CD4-positive, alpha-beta T cell treated with Interleukin-10 for 1 hour (primary cell): ENCODE measurements at regions not wholly inside any gene's neighbourhood (a gene's known extent, or its start where the extent isn't known, plus 50 kb on each side); places are given as distances from the start of the nearest gene placed in this dataset.
"Not testable (repeated sequence)": the region's sequence is repeated elsewhere in the genome, so short reads cannot be mapped to it uniquely, and the experiment has no call there.

Experiments
- DNase-seq: peaks from one replicate; pipeline ENCODE4 v3.0.0-alpha.2; 2020

DNA sequence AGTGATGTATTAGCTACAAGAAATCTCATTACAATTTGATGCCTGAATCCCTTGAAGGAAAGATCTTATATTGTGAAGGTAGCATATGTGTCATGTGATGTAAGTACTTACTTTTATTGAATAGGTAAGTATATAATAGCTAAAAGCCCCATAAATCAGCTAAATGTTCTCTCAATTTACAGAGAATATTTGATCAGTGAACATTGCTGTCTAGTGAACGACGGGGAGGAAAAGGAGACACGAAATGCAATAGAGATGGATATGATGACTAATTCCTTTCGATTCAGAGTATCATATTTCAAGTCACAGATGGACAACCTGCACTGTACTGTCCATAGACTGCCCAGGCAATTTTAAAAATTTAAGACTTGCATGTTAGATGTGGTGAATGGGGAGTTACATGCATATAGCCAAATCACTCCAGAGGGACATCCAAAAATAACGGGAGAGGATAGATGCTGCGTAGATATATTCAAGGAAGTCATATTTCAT lies 462.1 kb upstream of the CDIN1 start:
- DNase-seq: no peak

DNA sequence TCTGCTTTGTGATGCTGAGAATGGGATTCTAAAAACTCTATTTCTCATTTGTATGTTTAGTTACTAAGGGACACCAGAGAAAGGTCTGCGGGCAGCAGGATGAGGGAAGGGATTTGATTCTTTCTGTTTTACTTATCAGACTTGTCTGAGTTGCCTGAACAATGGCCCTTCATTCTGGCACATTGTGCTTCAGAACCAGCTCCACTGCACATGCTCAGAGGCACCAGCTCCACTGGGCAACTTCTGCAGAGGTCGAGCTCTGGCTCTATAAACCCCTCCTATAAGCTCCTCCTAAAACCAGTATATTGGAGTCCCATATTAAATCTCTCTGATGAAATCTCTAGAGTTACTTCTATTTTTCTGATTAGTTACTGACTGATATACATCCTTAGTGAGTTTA lies 453.2 kb upstream of the CDIN1 start:
- DNase-seq: no peak

DNA sequence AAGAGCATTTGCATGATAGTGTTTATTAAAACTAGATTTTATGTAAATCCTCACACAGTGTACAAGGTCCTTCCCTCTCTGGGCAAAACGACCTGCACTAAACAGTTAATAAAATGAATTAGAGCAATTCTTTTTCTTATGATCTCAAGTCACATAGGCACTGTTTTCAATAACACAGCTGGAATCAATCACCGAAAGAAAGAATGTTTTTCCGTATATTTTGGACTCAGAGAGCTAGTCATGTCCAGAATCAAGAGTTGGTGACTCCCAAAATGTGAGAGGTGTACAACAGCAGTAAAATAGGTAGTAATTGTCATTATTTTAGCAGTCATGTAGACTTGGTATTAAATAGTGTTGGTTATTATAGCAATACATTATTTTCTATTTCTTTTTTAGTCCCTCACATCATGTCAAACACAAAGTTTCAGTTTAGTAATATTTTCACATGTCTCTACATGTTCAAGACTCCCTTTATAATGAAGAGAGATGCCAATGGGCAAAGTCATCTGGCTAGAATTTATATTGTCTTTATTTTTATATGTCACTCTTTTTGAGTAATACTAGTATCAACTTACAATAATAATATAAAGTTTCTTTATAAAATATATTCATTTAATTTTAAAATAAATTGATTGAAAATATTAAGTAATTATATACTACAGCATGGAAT lies 448.6 kb upstream of the CDIN1 start:
- DNase-seq: no peak

DNA sequence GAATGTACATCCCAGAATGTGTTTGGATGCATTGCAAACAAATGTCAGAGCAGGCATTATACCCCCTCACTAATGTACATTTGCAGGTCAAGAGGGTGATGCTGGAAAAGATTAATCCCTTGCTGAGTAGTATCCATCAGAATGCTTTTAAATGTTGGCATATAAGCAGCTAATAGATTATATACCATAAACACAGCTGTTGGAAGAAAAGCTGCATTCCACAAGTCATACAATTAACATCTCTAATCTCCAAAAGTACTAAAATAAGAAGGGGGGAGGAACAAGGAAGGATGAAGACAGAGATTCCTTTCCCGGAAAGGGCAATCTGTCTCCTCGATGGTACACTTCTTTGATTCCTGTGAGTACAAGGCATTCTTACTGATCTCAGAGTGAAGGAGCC lies 445.7 kb upstream of the CDIN1 start:
- DNase-seq: no peak

- no peak for DNase-seq
Observed at GRCh38 chr15:36136049-36136448, 443.4 kb upstream of the CDIN1 start.

GRCh38 chr15:36152936-36153335 lies 426.5 kb upstream of the CDIN1 start:
- DNase-seq: no peak

DNA sequence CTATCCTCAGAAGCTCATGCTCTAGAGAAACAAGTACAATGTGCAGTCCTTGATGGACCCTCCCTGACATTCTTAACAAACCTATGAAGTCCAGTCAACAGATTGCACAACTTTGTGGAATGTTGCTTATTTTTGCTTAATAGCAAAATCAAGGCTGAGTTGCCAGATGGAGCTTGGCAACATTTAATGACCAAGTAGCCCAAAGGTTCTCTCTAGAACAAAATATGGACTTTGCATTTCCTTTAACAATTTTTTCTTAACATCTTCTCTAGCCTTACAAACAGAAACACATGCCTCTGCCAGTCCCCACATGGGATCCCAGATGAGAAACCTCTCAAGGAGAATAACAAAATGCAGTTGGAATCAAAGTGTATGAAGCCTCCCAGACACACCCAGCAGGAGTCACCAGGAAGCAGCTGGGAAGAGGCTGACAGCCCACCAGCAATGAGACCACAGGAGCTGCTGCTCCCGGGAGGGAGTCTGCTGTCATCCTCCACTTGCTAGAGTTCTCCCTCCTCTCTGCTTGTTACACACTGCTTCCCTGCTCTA lies 422.5 kb upstream of the CDIN1 start:
- no peak for DNase-seq

GRCh38 chr15:36160351-36160750 lies 419.1 kb upstream of the CDIN1 start:
- DNase-seq: no peak

DNA sequence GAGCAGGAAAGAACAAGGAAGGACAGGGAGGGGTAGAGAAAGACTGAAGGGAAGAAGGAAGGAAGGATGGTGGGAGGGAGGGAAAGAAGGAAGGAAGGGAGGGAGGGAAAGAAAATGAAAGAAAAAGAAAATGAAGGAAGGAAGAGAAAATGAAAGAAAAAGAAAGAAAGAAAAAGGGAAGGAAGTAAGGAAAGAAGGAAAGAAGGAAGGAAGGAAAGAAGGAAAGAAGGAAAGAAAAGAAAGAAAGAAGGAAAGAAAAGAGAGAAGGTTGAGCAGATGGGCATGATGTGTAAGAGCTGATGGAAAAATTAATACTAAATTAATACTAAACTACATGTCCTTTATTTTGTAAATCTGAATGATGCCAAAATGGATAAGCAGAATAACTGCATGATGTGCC lies 418.3 kb upstream of the CDIN1 start:
- no peak for DNase-seq

DNA sequence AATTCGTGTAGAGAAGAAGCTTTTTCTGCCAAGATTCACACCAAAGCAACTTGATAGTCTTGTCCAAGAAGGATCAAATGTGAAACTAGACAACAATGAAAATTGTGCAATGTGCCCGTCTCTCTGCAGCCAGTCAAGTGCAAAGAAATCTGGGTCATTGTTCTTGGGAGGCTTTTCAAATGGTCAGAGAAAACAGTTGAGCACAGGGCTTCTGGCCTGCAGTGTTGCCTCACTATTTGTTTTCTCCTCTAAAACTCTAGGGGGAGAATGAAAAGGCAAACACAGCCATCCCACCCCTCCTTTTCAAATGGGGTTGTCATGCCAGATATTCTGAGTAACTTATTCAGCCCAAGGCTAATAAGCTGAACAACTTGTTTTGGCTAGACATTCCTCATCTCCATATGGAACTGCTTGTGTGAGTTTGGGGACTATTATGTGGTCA lies 417.6 kb upstream of the CDIN1 start:
- DNase-seq: no peak

DNA sequence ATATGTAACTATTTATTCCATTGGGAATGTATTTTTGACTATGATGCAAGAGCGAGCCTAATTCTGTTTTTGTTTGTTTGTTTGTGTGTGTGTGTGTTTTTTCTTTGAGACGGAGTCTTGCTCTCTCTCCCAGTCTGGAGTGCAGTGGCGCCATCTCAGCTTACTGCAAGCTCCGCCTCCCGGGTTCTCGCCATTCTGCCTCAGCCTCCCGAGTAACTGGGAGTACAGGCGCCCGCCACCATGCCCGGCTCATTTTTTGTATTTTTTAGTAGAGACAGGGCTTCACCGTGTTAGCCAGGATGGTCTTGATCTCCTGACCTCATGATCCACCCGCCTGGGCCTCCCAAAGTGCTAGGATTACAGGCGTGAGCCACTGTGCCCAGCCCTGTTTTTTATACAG lies 415.4 kb upstream of the CDIN1 start:
- DNase-seq: not testable (repeated sequence)

GRCh38 chr15:36172955-36173354 lies 406.5 kb upstream of the CDIN1 start:
- no peak for DNase-seq

- DNase-seq: no peak
Observed at GRCh38 chr15:36175186-36175740, 404.2 kb upstream of the CDIN1 start.

GRCh38 chr15:36175741-36176291 lies 403.6 kb upstream of the CDIN1 start:
- DNase-seq: no peak

- no peak for DNase-seq
Observed at GRCh38 chr15:36177590-36178302, 401.7 kb upstream of the CDIN1 start.

GRCh38 chr15:36178303-36178633 lies 401.2 kb upstream of the CDIN1 start:
- no peak for DNase-seq

GRCh38 chr15:36183201-36183600 lies 396.2 kb upstream of the CDIN1 start:
- no peak for DNase-seq

DNA sequence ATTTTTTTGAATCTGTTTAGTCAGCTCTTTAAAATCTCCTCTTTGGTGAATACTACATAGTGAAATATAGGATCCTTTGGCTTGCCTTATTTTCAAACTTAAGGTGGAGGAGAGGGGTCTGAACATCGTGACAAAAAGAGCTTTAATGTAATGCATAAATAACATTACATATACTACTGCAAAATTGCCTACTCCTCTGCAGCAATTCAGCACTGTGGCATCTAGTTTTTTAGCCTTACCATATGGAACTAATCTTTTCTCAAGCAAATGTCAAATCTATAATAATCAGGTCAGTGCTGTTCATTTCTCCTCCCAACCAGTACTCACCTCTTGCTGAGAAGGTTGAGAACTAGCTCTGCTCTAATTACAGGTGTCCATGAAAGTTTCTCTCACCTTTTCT lies 394.0 kb upstream of the CDIN1 start:
- no peak for DNase-seq

DNA sequence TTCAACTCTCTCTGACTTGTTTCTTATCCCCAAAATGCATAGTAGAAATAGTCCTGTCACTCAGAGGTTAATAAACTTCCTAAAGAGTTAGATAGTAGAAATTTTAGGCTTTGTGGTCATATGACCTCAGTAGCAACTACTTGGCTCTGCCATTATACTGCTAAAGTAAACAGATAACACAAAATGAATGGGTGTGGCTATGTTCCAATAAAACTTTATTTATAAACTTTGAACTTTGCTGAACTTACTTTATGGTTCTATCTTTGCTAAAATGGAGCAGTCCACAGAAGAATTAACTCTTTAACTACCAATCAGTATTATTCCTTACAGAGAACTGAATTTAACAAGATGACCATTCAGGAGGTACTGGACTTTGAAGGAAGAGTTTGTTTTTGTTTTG lies 393.6 kb upstream of the CDIN1 start:
- no peak for DNase-seq

- no peak for DNase-seq
Observed at GRCh38 chr15:36186376-36186775, 393.1 kb upstream of the CDIN1 start.

DNA sequence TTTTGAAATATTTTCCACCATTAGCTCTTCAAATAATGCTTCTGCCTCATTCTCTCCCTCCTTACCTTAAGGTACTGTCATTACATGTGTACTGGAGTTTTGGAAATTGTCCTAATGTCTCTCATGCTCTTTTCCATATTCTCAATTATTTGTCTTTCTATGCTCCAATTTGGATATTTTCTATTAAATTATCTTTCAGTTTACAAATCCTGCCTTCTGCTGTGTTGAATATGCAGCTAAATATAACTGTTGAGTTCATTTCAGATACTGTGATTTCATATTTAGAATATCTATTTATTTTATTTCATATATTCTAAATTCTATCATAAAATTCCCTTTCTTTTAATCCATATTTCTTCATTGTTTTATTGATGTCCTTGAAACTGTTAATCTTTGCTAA lies 388.0 kb upstream of the CDIN1 start:
- no peak for DNase-seq

DNA sequence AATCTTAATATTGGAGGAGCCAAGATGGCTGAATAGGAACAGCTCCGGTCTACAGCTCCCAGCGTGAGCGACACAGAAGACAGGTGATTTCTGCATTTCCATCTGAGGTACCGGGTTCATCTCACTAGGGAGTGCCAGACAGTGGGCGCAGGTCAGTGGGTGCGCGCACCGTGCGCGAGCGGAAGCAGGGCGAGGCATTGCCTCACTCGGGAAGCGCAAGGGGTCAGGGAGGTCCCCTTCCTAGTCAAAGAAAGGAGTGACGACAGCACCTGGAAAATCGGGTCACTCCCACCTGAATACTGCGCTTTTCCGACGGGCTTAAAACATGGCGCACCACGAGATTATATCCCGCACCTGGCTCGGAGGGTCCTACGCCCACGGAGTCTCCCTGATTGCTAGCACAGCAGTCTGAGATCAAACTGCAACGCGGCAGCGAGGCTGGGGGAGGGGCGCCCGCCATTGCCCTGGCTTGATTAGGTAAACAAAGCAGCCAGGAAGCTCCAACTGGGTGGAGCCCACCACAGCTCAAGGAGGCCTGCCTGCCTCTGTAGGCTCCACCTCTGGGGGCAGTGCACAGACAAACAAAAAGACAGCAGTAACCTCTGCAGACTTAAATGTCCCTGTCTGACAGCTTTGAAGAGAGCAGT lies 383.9 kb upstream of the CDIN1 start:
- DNase-seq: not testable (repeated sequence)

DNA sequence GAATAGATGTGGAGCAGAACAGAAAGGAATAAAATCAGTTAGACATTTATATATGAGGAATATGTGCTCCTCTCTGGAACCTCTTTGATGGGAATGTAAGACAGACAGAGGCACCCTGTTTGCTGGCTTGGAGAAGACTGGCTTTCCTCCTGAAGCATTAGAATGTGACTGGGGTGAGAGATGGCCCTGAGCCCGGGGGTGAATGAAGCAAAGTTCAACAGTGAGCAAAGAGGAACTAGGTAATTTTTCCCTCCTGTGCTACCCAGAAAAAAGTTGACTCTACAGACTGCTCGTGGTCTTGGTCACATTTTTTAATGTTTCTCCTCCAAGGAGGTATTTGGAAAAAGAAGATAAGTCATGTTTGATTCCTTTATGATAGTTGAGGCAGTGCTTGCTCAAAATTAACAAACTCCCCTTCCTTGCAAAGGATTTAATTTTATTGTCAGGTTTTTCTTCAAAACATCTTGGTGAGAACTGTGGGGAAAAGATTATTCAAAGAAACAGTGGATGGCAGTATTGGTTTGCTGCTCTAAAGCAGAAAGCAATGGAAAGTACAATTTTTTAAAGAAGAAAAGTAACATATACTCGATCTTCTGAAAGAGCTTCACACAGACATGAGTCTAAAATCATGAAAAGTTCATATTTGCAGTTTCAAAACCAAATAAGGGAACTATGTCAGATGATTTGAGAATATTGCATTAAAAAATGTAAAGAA lies 370.4 kb upstream of the CDIN1 start:
- DNase-seq: no peak
